HFFc6 (cell line): ENCODE measurements at regions not wholly inside any gene's neighbourhood (a gene's known extent, or its start where the extent isn't known, plus 50 kb on each side); places are given as distances from the start of the nearest gene placed in this dataset.

ENCODE experiments used
- DNase-seq: peaks from one replicate; pipeline ENCODE4 v3.0.0-alpha.2; 2018
- H3K27ac Mint-ChIP-seq: 2 replicates; pipeline ENCODE4 v1.8.0; 2020; ENCODE audit warnings: mild to moderate bottlenecking, mixed read lengths
- H3K27me3 Mint-ChIP-seq: 2 replicates; pipeline ENCODE4 v1.8.0; 2021; ENCODE audit warnings: mild to moderate bottlenecking, moderate library complexity, mixed read lengths; ENCODE audit not compliant: insufficient read depth
- H3K36me3 Mint-ChIP-seq: 2 replicates; pipeline ENCODE4 v1.8.0; 2021; ENCODE audit warnings: low read depth, mixed read lengths
- H3K4me1 Mint-ChIP-seq: 2 replicates; pipeline ENCODE4 v1.8.0; 2020; ENCODE audit warnings: low read depth, mixed read lengths
- H3K4me3 Mint-ChIP-seq: 2 replicates; pipeline ENCODE4 v1.8.0; 2020; ENCODE audit warnings: mild to moderate bottlenecking, moderate library complexity, mixed read lengths
- H3K9me3 Mint-ChIP-seq: 2 replicates; pipeline ENCODE4 v1.8.0; 2020; ENCODE audit warnings: mild to moderate bottlenecking, mixed read lengths
- TF ChIP-seq, protein P1 (sequence below): fragments of 200-600 bp; sonication (generic); IDR thresholded peaks from 2 replicates; pipeline ENCODE4 v1.5.0; 2021; ENCODE audit warnings: antibody characterized with exemption, mild to moderate bottlenecking

DNA sequence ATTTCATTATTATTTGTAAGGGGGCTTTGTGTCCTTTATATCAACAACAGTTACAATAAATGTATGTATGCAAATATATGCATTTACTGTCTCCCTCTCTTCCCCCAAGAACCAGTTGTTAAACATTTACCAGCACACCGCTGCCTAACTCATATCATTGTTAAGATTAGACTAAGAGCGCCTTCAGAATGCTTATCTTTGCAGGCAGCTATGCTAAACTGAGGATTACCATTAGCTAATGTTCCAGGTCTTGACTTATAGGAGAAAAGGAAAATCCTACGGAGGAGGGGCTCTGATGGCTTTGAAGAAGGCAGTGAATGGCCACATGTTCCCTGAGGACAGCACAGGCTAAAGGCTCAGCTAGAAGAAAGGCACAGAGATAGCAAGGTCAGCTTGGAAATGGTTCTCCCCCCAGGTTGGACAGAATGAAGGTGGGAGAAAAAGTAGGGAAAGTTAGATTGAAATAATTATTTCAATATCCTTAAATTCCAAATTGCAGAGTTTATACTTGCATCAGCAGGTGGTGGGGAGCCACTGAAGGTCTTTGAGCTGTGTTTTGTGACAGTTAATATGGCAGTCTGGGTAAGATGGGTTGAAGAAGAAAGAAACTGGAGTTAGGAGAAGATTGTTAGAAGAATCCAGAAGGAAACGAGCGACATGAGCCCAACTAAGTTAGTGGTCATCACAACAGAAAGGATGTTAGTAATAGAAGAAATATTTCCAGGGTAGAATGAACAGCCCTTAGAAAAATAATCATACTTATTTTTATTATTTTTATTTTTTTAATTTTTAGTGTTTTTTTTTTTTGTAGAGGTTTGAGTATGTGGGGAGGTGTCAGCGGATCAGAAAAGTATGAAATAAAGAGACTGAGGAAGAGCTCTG is 87.0 kb upstream of the MAF start:
- Mint-ChIP-seq H3K4me3 (no peak overlapping the region), H3K27ac (no peak overlapping the region), H3K9me3 (peaks cover 42% of the 10 kb centered on the region), H3K4me1 (no peaks in the 10 kb centered on the region), H3K36me3 (no peaks in the 10 kb centered on the region), H3K27me3 (peaks cover 2% of the 10 kb centered on the region; the same call in 1 of the 2 replicates)
- no peak for DNase-seq
- TF ChIP-seq, protein P1, sequence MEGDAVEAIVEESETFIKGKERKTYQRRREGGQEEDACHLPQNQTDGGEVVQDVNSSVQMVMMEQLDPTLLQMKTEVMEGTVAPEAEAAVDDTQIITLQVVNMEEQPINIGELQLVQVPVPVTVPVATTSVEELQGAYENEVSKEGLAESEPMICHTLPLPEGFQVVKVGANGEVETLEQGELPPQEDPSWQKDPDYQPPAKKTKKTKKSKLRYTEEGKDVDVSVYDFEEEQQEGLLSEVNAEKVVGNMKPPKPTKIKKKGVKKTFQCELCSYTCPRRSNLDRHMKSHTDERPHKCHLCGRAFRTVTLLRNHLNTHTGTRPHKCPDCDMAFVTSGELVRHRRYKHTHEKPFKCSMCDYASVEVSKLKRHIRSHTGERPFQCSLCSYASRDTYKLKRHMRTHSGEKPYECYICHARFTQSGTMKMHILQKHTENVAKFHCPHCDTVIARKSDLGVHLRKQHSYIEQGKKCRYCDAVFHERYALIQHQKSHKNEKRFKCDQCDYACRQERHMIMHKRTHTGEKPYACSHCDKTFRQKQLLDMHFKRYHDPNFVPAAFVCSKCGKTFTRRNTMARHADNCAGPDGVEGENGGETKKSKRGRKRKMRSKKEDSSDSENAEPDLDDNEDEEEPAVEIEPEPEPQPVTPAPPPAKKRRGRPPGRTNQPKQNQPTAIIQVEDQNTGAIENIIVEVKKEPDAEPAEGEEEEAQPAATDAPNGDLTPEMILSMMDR: no peak

GRCh38 chr16:79685871-79686270 is 85.3 kb upstream of the MAF start:
- Mint-ChIP-seq H3K36me3 (no peaks in the 10 kb centered on the region), H3K4me3 (no peak overlapping the region), H3K9me3 (peaks cover 45% of the 10 kb centered on the region), H3K4me1 (no peaks in the 10 kb centered on the region), H3K27ac (no peak overlapping the region), H3K27me3 (no peaks in the 10 kb centered on the region; the same call in 1 of the 2 replicates)
- DNase-seq: no peak
- TF ChIP-seq, protein P1: no peak

DNA sequence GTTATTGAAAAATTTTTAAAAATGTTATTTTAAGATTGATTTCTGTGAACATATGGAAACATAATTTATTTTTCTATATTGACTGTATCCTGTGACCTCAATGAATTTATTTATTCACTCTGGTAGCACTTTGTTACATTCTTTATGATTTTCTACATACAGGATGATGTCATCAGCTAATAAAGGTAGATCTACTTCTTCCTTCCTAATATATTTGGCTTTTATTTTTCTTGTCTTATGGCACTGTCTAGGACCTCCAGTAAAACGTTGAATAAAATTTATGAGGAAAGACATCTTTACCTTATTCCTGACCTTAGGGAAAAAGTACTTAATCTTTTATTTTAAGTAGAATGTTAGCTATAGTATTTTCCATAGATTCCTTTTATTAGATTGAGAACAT is 78.8 kb upstream of the MAF start:
- DNase-seq: no peak
- peaks cover 30% of the 10 kb centered on the region for H3K9me3 Mint-ChIP-seq
- H3K4me3 Mint-ChIP-seq: no peak overlapping the region
- TF ChIP-seq, protein P1: no peak
- no peak overlapping the region for H3K27ac Mint-ChIP-seq
- H3K4me1 Mint-ChIP-seq: no peaks in the 10 kb centered on the region
- no peaks in the 10 kb centered on the region for H3K27me3 Mint-ChIP-seq
- no peaks in the 10 kb centered on the region for H3K36me3 Mint-ChIP-seq

- Mint-ChIP-seq H3K27ac (no peak overlapping the region), H3K4me3 (no peak overlapping the region), H3K9me3 (peaks cover 23% of the 10 kb centered on the region), H3K36me3 (no peaks in the 10 kb centered on the region), H3K4me1 (no peaks in the 10 kb centered on the region), H3K27me3 (no peaks in the 10 kb centered on the region)
- no peak for DNase-seq
- TF ChIP-seq, protein P1: no peak
Observed at GRCh38 chr16:79677799-79678530, 77.4 kb upstream of the MAF start.

- Mint-ChIP-seq H3K27me3 (no peaks in the 10 kb centered on the region), H3K27ac (no peak overlapping the region), H3K36me3 (0 out of 2 replicates have a peak, but pooled peaks cover 4% of the 10 kb centered on the region), H3K4me1 (no peaks in the 10 kb centered on the region), H3K4me3 (no peak overlapping the region), H3K9me3 (peaks cover 44% of the 10 kb centered on the region)
- DNase-seq: no peak
- TF ChIP-seq, protein P1: no peak
Observed at GRCh38 chr16:79673635-79674034, 73.1 kb upstream of the MAF start.
